ENCODE measurements at regions not wholly inside any gene's neighbourhood (a gene's known extent, or its start where the extent isn't known, plus 50 kb on each side); places are given as distances from the start of the nearest gene placed in this dataset.

DNA sequence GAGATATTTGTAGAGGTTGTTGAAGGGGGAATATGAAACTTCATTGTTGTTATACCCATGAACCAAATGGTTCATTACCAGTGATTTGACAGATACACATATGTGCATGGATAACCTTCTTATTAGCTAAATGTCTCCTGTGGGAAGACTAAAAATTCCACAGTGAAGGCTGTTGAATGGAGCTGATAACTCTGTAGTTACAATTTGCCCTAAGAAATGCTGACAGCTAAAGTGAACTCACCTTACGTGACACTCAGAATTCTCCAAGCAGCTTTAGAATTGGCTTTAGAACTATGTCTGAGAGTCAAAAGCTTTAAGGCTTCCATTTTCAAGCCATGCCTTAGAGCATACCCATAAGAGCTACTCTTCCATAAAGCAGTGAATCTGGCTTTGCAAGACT lies 276.9 kb downstream of the PRELID2 start:
- Histone ChIP-seq H3K27ac (no peak overlapping the region), H3K4me3 (no peak overlapping the region), H3K4me1 (no peaks in the 10 kb centered on the region), H3K36me3 (no peaks in the 10 kb centered on the region), H3K27me3 (no peaks in the 10 kb centered on the region), H3K9me3 (no peaks in the 10 kb centered on the region)
- no peak for TF ChIP-seq CTCF (IDR thresholded peaks at IDR 0.05)
- DNase-seq (ENCODE audit: low spot score) = no peak

GRCh38 chr5:145557345-145557744 lies 277.8 kb downstream of the PRELID2 start:
- Histone ChIP-seq H3K36me3 (no peaks in the 10 kb centered on the region), H3K9me3 (no peaks in the 10 kb centered on the region), H3K27me3 (no peaks in the 10 kb centered on the region), H3K4me3 (no peak overlapping the region), H3K27ac (no peak overlapping the region), H3K4me1 (no peaks in the 10 kb centered on the region)
- no peak for TF ChIP-seq CTCF (IDR thresholded peaks at IDR 0.05)
- DNase-seq (ENCODE audit: low spot score) = no peak

GRCh38 chr5:145554399-145554798 lies 280.7 kb downstream of the PRELID2 start:
- no peak for DNase-seq (ENCODE audit: low spot score)
- no peaks in the 10 kb centered on the region for H3K4me1 ChIP-seq

DNA sequence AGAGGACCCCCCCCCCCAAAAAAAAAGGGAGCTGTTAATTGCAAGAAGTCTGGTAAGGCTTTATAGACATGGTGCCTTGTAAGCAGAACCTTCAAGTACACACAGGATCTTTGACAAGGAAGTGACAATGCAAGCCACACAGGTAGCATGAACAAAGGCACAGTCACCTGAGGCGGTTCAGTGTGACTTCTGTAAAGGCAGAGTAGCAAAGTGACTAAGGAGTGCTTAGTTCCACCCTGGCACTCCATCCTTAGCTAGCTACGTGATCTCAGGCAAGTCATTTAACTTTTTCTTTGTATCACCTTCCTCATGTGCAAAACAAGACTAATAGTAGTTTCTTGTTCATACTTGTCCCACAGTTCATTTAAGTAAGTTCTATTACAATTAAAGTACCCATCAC lies 282.0 kb downstream of the PRELID2 start:
- no peak for TF ChIP-seq CTCF (IDR thresholded peaks at IDR 0.05)
- H3K27me3 ChIP-seq = no peaks in the 10 kb centered on the region
- no peaks in the 10 kb centered on the region for H3K4me1 ChIP-seq
- DNase-seq (ENCODE audit: low spot score) = no peak
- H3K27ac ChIP-seq = no peak overlapping the region
- H3K36me3 ChIP-seq = no peaks in the 10 kb centered on the region
- no peak overlapping the region for H3K4me3 ChIP-seq
- H3K9me3 ChIP-seq = no peaks in the 10 kb centered on the region

More at GRCh38 chr5:145554399-145554798, 280.7 kb downstream of the PRELID2 start:
- Histone ChIP-seq H3K36me3 (no peaks in the 10 kb centered on the region), H3K4me3 (no peak overlapping the region), H3K9me3 (no peaks in the 10 kb centered on the region), H3K27me3 (no peaks in the 10 kb centered on the region), H3K27ac (no peak overlapping the region)
- TF ChIP-seq CTCF (IDR thresholded peaks at IDR 0.05) = no peak

DNA sequence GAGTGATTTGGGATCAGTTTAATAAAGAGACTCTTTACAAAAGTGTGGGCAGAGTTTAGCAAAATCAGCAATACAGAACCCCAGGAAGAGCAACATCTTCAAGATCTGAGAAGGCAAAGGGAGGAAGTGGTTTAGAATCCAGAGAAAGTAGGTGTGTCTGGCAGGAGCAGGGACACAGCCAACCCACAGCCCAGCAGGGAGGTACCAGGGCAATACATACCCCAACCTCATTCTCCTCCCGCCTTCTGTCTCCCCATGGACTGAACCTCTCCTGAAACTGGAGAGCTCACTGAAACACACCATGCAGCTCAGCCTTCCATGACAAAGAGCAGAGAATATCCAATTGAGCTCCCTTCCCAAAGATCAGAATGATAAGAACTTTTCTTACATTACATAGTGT lies 283.4 kb downstream of the PRELID2 start:
- Histone ChIP-seq H3K9me3 (no peaks in the 10 kb centered on the region), H3K36me3 (no peaks in the 10 kb centered on the region), H3K4me1 (no peaks in the 10 kb centered on the region), H3K27ac (no peak overlapping the region), H3K4me3 (no peak overlapping the region), H3K27me3 (no peaks in the 10 kb centered on the region)
- no peak for DNase-seq (ENCODE audit: low spot score)
- TF ChIP-seq CTCF (IDR thresholded peaks at IDR 0.05) = no peak

GRCh38 chr5:145548097-145548496 lies 287.0 kb downstream of the PRELID2 start:
- no peaks in the 10 kb centered on the region for H3K4me1 ChIP-seq
- no peak for TF ChIP-seq CTCF (IDR thresholded peaks at IDR 0.05)
- no peak for DNase-seq (ENCODE audit: low spot score)
- H3K27ac ChIP-seq = no peak overlapping the region
- H3K36me3 ChIP-seq = no peaks in the 10 kb centered on the region
- no peak overlapping the region for H3K4me3 ChIP-seq
- H3K27me3 ChIP-seq = no peaks in the 10 kb centered on the region
- no peaks in the 10 kb centered on the region for H3K9me3 ChIP-seq

Data from right atrium auricular region (tissue), 2 donors.